Activated CD4-positive, alpha-beta T cell treated with anti-CD3 and anti-CD28 coated beads, Interleukin-2, amount 10 ng/mL, durations not matched to agents 7 days and 5 days (primary cell): ENCODE measurements at regions not wholly inside any gene's neighbourhood (a gene's known extent, or its start where the extent isn't known, plus 50 kb on each side); places are given as distances from the start of the nearest gene placed in this dataset.
"Not testable (repeated sequence)": the region's sequence is repeated elsewhere in the genome, so short reads cannot be mapped to it uniquely, and the experiment has no call there.

Experiments
- CTCF ChIA-PET: fragments of 350-600 bp; sonication (Branson Sonifier 250); formaldehyde crosslinking; loops from one replicate; lab custom pipeline; 2021; ENCODE audit warnings: antibody characterized with exemption; lab: Charles Lee
- POLR2A ChIA-PET: fragments of 350-600 bp; sonication (Branson Sonifier 250); formaldehyde crosslinking; loops from one replicate; lab custom pipeline; 2021; ENCODE audit warnings: antibody characterized with exemption; lab: Charles Lee
- DNase-seq: peaks from one replicate; pipeline ENCODE4 v3.0.0-alpha.2; 2020
- H3K27ac Mint-ChIP-seq: one replicate; pipeline ENCODE4 v1.8.0; 2021; ENCODE audit warnings: mild to moderate bottlenecking, moderate library complexity, mixed read lengths
- H3K27me3 Mint-ChIP-seq: one replicate; pipeline ENCODE4 v1.8.0; 2021; ENCODE audit warnings: mixed read lengths
- H3K36me3 Mint-ChIP-seq: one replicate; pipeline ENCODE4 v1.8.0; 2021; ENCODE audit warnings: low read depth, mixed read lengths
- H3K4me1 Mint-ChIP-seq: one replicate; pipeline ENCODE4 v1.8.0; 2021; ENCODE audit warnings: mixed read lengths
- H3K4me3 Mint-ChIP-seq: one replicate; pipeline ENCODE4 v1.8.0; 2021; ENCODE audit warnings: mild to moderate bottlenecking, moderate library complexity, mixed read lengths
- H3K9me3 Mint-ChIP-seq: one replicate; pipeline ENCODE4 v1.8.0; 2021; ENCODE audit warnings: mixed read lengths

GRCh38 chr2:111669928-111670695 is 213.9 kb downstream of the ANAPC1 start:
- Mint-ChIP-seq H3K27ac (no peak overlapping the region), H3K36me3 (no peaks in the 10 kb centered on the region), H3K9me3 (no peaks in the 10 kb centered on the region), H3K4me1 (peaks cover 3% of the 10 kb centered on the region), H3K27me3 (peaks cover 3% of the 10 kb centered on the region), H3K4me3 (no peak overlapping the region)
- CTCF ChIA-PET: interaction anchor here (1.0 to 1.6 kb wide), 2 partner anchors 10 to 13 kb away, joined by 3 to 4 read pairs; no protein-coding TSS in a partner anchor
- no peak for DNase-seq
- POLR2A ChIA-PET: no interaction called here

- POLR2A ChIA-PET: no interaction called here
These were observed 213.2 kb downstream of the ANAPC1 start for GRCh38 chr2:111670776-111671175.

GRCh38 chr2:111671426-111672150 is 212.4 kb downstream of the ANAPC1 start:
- Mint-ChIP-seq H3K4me3 (no peak overlapping the region), H3K4me1 (peaks cover 5% of the 10 kb centered on the region), H3K27me3 (peaks cover 6% of the 10 kb centered on the region), H3K27ac (no peak overlapping the region), H3K36me3 (no peaks in the 10 kb centered on the region), H3K9me3 (no peaks in the 10 kb centered on the region)
- DNase-seq: no peak
- ChIA-PET CTCF (interaction anchor here (1.6 kb wide), 1 partner anchor 15 kb away, joined by 4 read pairs; no protein-coding TSS in a partner anchor), POLR2A (no interaction called here)

More at GRCh38 chr2:111670776-111671175, 213.2 kb downstream of the ANAPC1 start:
- no peaks in the 10 kb centered on the region for H3K9me3 Mint-ChIP-seq
- DNase-seq: no peak
- H3K36me3 Mint-ChIP-seq: no peaks in the 10 kb centered on the region
- H3K4me3 Mint-ChIP-seq: no peak overlapping the region
- CTCF ChIA-PET: interaction anchor here (1.0 to 1.6 kb wide), 2 partner anchors 10 to 14 kb away, joined by 3 to 4 read pairs; no protein-coding TSS in a partner anchor
- no peak overlapping the region for H3K27ac Mint-ChIP-seq
- H3K4me1 Mint-ChIP-seq: peaks cover 5% of the 10 kb centered on the region
- H3K27me3 Mint-ChIP-seq: peaks cover 4% of the 10 kb centered on the region

GRCh38 chr2:111672641-111673040 is 211.4 kb downstream of the ANAPC1 start:
- H3K4me1 Mint-ChIP-seq, H3K36me3 Mint-ChIP-seq, H3K27ac Mint-ChIP-seq, H3K4me3 Mint-ChIP-seq, POLR2A ChIA-PET, DNase-seq, CTCF ChIA-PET, H3K9me3 Mint-ChIP-seq: not testable (repeated sequence)
- H3K27me3 Mint-ChIP-seq: peaks cover 11% of the 10 kb centered on the region

GRCh38 chr2:111673526-111673925 is 210.5 kb downstream of the ANAPC1 start:
- peaks cover 14% of the 10 kb centered on the region for H3K27me3 Mint-ChIP-seq
- no peak for DNase-seq
- H3K36me3 Mint-ChIP-seq: no peaks in the 10 kb centered on the region
- no peak overlapping the region for H3K27ac Mint-ChIP-seq
- CTCF ChIA-PET: no interaction called here
- no peak overlapping the region for H3K4me3 Mint-ChIP-seq
- peaks cover 10% of the 10 kb centered on the region for H3K4me1 Mint-ChIP-seq
- POLR2A ChIA-PET: no interaction called here
- H3K9me3 Mint-ChIP-seq: no peaks in the 10 kb centered on the region

GRCh38 chr2:111675419-111676194 is 208.4 kb downstream of the ANAPC1 start:
- Mint-ChIP-seq H3K27me3 (peaks cover 24% of the 10 kb centered on the region), H3K9me3 (no peaks in the 10 kb centered on the region), H3K36me3 (peaks cover 2% of the 10 kb centered on the region), H3K27ac (no peak overlapping the region), H3K4me1 (peaks cover 20% of the 10 kb centered on the region), H3K4me3 (no peak overlapping the region)
- ChIA-PET POLR2A (no interaction called here), CTCF (no interaction called here)
- no peak for DNase-seq

- Mint-ChIP-seq H3K36me3 (peaks cover 2% of the 10 kb centered on the region), H3K27ac (no peak overlapping the region), H3K4me1 (peaks cover 20% of the 10 kb centered on the region), H3K9me3 (no peaks in the 10 kb centered on the region), H3K27me3 (peaks cover 27% of the 10 kb centered on the region), H3K4me3 (no peak overlapping the region)
- no peak for DNase-seq
- ChIA-PET POLR2A (no interaction called here), CTCF (no interaction called here)
These were observed 207.6 kb downstream of the ANAPC1 start for GRCh38 chr2:111676291-111676822.

- no peak for DNase-seq
- ChIA-PET CTCF (interaction anchor here (0.7 to 1.0 kb wide), 4 partner anchors 10 to 575 kb away, joined by 3 read pairs; no protein-coding TSS in a partner anchor), POLR2A (no interaction called here)
- Mint-ChIP-seq H3K4me1 (peaks cover 20% of the 10 kb centered on the region), H3K36me3 (peaks cover 2% of the 10 kb centered on the region), H3K4me3 (no peak overlapping the region), H3K27me3 (peaks cover 28% of the 10 kb centered on the region), H3K9me3 (no peaks in the 10 kb centered on the region), H3K27ac (no peak overlapping the region)
These were observed 205.8 kb downstream of the ANAPC1 start for GRCh38 chr2:111678161-111678560.

GRCh38 chr2:111678651-111679050 is 205.3 kb downstream of the ANAPC1 start:
- ChIA-PET CTCF (interaction anchor here (0.7 to 1.5 kb wide), 5 partner anchors 10 to 575 kb away, joined by 3 to 6 read pairs (median 3); no protein-coding TSS in a partner anchor), POLR2A (no interaction called here)
- Mint-ChIP-seq H3K4me1 (peaks cover 20% of the 10 kb centered on the region), H3K9me3 (no peaks in the 10 kb centered on the region), H3K36me3 (peaks cover 2% of the 10 kb centered on the region), H3K27me3 (peaks cover 28% of the 10 kb centered on the region), H3K4me3 (no peak overlapping the region), H3K27ac (no peak overlapping the region)
- DNase-seq: no peak

GRCh38 chr2:111679202-111679601 is 204.8 kb downstream of the ANAPC1 start:
- Mint-ChIP-seq H3K27me3 (peaks cover 25% of the 10 kb centered on the region), H3K9me3 (no peaks in the 10 kb centered on the region), H3K4me1 (peaks cover 17% of the 10 kb centered on the region), H3K4me3 (no peak overlapping the region), H3K36me3 (peaks cover 2% of the 10 kb centered on the region), H3K27ac (no peak overlapping the region)
- no peak for DNase-seq
- CTCF ChIA-PET: interaction anchor here (0.9 to 1.5 kb wide), 3 partner anchors 11 to 22 kb away, joined by 3 to 6 read pairs (median 3); no protein-coding TSS in a partner anchor
- POLR2A ChIA-PET: no interaction called here

GRCh38 chr2:111684611-111685010 is 199.4 kb downstream of the ANAPC1 start:
- H3K27me3 Mint-ChIP-seq: peaks cover 10% of the 10 kb centered on the region
- CTCF ChIA-PET: interaction anchor here (0.9 to 1.0 kb wide), 2 partner anchors 7 to 17 kb away, joined by 3 to 5 read pairs; no protein-coding TSS in a partner anchor

GRCh38 chr2:111685342-111685741 is 198.7 kb downstream of the ANAPC1 start:
- Mint-ChIP-seq H3K27ac (no peak overlapping the region), H3K9me3 (peaks cover 2% of the 10 kb centered on the region), H3K4me1 (no peaks in the 10 kb centered on the region), H3K4me3 (no peak overlapping the region), H3K36me3 (no peaks in the 10 kb centered on the region), H3K27me3 (peaks cover 4% of the 10 kb centered on the region)
- POLR2A ChIA-PET: no interaction called here
- CTCF ChIA-PET: no interaction called here
- DNase-seq: no peak

More at GRCh38 chr2:111684611-111685010, 199.4 kb downstream of the ANAPC1 start:
- POLR2A ChIA-PET: no interaction called here
- H3K36me3 Mint-ChIP-seq: no peaks in the 10 kb centered on the region
- H3K27ac Mint-ChIP-seq: no peak overlapping the region
- no peak overlapping the region for H3K4me3 Mint-ChIP-seq
- no peak for DNase-seq
- no peaks in the 10 kb centered on the region for H3K4me1 Mint-ChIP-seq
- H3K9me3 Mint-ChIP-seq: peaks cover 2% of the 10 kb centered on the region
